ENCODE measurements at regions not wholly inside any gene's neighbourhood (a gene's known extent, or its start where the extent isn't known, plus 50 kb on each side); places are given as distances from the start of the nearest gene placed in this dataset.

DNA sequence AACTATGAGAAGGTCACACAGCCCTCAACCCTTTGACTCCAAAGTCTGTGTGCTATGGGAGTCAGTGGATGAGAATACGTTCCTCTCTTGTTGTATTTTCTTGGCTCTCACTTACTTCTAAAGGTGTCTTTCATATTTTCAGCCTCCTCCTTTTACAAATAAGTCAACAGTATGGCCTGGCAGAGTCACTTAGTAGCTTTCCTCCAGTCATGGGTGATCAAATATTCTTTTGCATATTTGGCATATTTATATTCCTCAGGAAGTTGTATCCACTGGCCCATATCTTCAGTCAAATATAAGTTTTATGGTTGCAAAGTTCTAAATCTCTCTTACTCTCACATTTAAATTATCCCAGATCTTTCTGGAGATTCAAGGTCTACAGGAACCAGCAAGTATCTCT lies 327.5 kb downstream of the ETS1 start:
- TF ChIP-seq, protein P1, sequence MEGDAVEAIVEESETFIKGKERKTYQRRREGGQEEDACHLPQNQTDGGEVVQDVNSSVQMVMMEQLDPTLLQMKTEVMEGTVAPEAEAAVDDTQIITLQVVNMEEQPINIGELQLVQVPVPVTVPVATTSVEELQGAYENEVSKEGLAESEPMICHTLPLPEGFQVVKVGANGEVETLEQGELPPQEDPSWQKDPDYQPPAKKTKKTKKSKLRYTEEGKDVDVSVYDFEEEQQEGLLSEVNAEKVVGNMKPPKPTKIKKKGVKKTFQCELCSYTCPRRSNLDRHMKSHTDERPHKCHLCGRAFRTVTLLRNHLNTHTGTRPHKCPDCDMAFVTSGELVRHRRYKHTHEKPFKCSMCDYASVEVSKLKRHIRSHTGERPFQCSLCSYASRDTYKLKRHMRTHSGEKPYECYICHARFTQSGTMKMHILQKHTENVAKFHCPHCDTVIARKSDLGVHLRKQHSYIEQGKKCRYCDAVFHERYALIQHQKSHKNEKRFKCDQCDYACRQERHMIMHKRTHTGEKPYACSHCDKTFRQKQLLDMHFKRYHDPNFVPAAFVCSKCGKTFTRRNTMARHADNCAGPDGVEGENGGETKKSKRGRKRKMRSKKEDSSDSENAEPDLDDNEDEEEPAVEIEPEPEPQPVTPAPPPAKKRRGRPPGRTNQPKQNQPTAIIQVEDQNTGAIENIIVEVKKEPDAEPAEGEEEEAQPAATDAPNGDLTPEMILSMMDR (conservative IDR thresholded peaks at IDR 0.05 in 1 of 2, IDR thresholded peaks at IDR 0.05 in 1 of 2; ENCODE audit: extremely low read depth in 1 of 2, insufficient read depth in 1 of 2, low read depth in 1 of 2, low read length in 2 of 2), result no peak
- no peak for TF ChIP-seq EZH2 (IDR thresholded peaks at IDR 0.05; ENCODE audit: borderline replicate concordance, low read length)
